ENCODE measurements at regions not wholly inside any gene's neighbourhood (a gene's known extent, or its start where the extent isn't known, plus 50 kb on each side); places are given as distances from the start of the nearest gene placed in this dataset.

GRCh38 chr9:116102596-116102995 lies 51.0 kb upstream of the PAPPA start:
- Histone ChIP-seq H3K4me1 (ENCODE audit: insufficient read depth, poor library complexity, severe bottlenecking) (peaks cover 26% of the 10 kb centered on the region), H3K9me3 (ENCODE audit: severe bottlenecking) (no peaks in the 10 kb centered on the region), H3K27me3 (ENCODE audit: insufficient read depth, poor library complexity, severe bottlenecking) (no peaks in the 10 kb centered on the region), H3K27ac (ENCODE audit: poor library complexity, severe bottlenecking) (no peak overlapping the region), H3K4me3 (ENCODE audit: severe bottlenecking) (no peak overlapping the region), H3K36me3 (ENCODE audit: low read depth) (no peaks in the 10 kb centered on the region)
- TF ChIP-seq CTCF (IDR thresholded peaks at IDR 0.05; ENCODE audit: poor library complexity, severe bottlenecking), result no peak
- no peak for DNase-seq (ENCODE audit: low spot score)
- no peak for ATAC-seq (ENCODE audit: low read depth)
